Vagina (tissue), 2 donors: ENCODE measurements at regions not wholly inside any gene's neighbourhood (a gene's known extent, or its start where the extent isn't known, plus 50 kb on each side); places are given as distances from the start of the nearest gene placed in this dataset.

Source experiments
- CTCF ChIP-seq, 3 experiments: fragments of 450-650 bp in 2 of 3; fragments of 200-600 bp in 1 of 3; sonication (generic) in 1 of 3; IDR thresholded peaks; one replicate each; pipeline ENCODE4 v1.5.1; 2017 to 2019; ENCODE audit warnings: antibody characterized with exemption in 3 of 3, mild to moderate bottlenecking in 2 of 3, moderate library complexity in 2 of 3
- POLR2A ChIP-seq, 2 donors: fragments of 450-650 bp; IDR thresholded peaks; one replicate each; pipeline ENCODE4 v1.6.1; 2017; ENCODE audit warnings: antibody characterized with exemption in 2 of 2, mild to moderate bottlenecking in 2 of 2, moderate library complexity in 2 of 2
- POLR2AphosphoS5 ChIP-seq, 2 donors: sonication (generic); formaldehyde crosslinking; IDR thresholded peaks; one replicate each; pipeline ENCODE4 v1.9.0; 2017; ENCODE audit warnings: antibody characterized with exemption in 2 of 2, mild to moderate bottlenecking in 2 of 2, low read depth in 1 of 2; ENCODE audit not compliant: insufficient read depth in 1 of 2

GRCh38 chr13:67696775-67697174 is 466.6 kb upstream of the PCDH9 start:
- TF ChIP-seq CTCF (IDR thresholded peaks at IDR 0.05) (no peak), POLR2A (IDR thresholded peaks at IDR 0.05) (no peak), POLR2AphosphoS5 (IDR thresholded peaks at IDR 0.05; ENCODE audit: insufficient read depth in 1 of 2, low read depth in 1 of 2) (no peak)
